DOHH2 (cell line): ENCODE measurements at regions not wholly inside any gene's neighbourhood (a gene's known extent, or its start where the extent isn't known, plus 50 kb on each side); places are given as distances from the start of the nearest gene placed in this dataset.

Experiments
- CTCF ChIP-seq: fragments of 200-600 bp; sonication (generic); IDR thresholded peaks from one replicate; pipeline ENCODE4 v1.5.1; 2014; ENCODE audit warnings: antibody characterized with exemption, mild to moderate bottlenecking, low read depth, low read length; ENCODE audit not compliant: poor library complexity, severe bottlenecking
- EZH2phosphoT487 ChIP-seq: fragments of 200-600 bp; sonication (generic); IDR thresholded peaks from 2 replicates; pipeline ENCODE4 v1.6.1; 2017; ENCODE audit warnings: borderline replicate concordance, mild to moderate bottlenecking, antibody characterized with exemption, low read length, moderate library complexity, mixed read lengths

- no peak for TF ChIP-seq CTCF
- no peak for TF ChIP-seq EZH2phosphoT487
Measured at GRCh38 chr4:187289371-187289770, 565.7 kb upstream of the FAT1 start.
